GM23338 (cell line): ENCODE measurements at regions not wholly inside any gene's neighbourhood (a gene's known extent, or its start where the extent isn't known, plus 50 kb on each side); places are given as distances from the start of the nearest gene placed in this dataset.
"Not testable (repeated sequence)": the region's sequence is repeated elsewhere in the genome, so short reads cannot be mapped to it uniquely, and the experiment has no call there.

Experiments
- ATAC-seq: fragments of 200-7000 bp; cut with Tn5 transposase; 3 replicates; pipeline ENCODE4 v1.9.1; 2020
- DNase-seq: peaks from one replicate; pipeline ENCODE4 v3.0.0-alpha.2; 2015; ENCODE audit warnings: low spot score
- H2AFZ ChIP-seq: fragments of 200-600 bp; sonication (generic); 2 replicates; pipeline ENCODE4 v1.8.0; 2016; ENCODE audit warnings: antibody characterized with exemption, mild to moderate bottlenecking, moderate library complexity
- H3F3A ChIP-seq: fragments of 200-600 bp; sonication (generic); replicated peaks from 2 replicates; pipeline ENCODE4 v1.8.0; 2017; ENCODE audit warnings: antibody characterized with exemption, mixed run types, low read depth
- H3K27ac ChIP-seq: fragments of 200-600 bp; sonication (generic); 2 replicates; pipeline ENCODE4 v1.6.1; 2016; ENCODE audit warnings: low read depth
- H3K27me3 ChIP-seq: fragments of 200-600 bp; sonication (generic); 2 replicates; pipeline ENCODE4 v1.8.0; 2016; ENCODE audit warnings: mild to moderate bottlenecking, mixed run types, moderate library complexity; ENCODE audit not compliant: insufficient read depth
- H3K36me3 ChIP-seq: fragments of 200-600 bp; sonication (generic); 2 replicates; pipeline ENCODE4 v1.8.0; 2016; ENCODE audit warnings: mild to moderate bottlenecking; ENCODE audit not compliant: insufficient read depth
- H3K4me1 ChIP-seq: fragments of 200-600 bp; sonication (generic); 2 replicates; pipeline ENCODE4 v1.8.0; 2016; ENCODE audit warnings: mild to moderate bottlenecking, moderate library complexity; ENCODE audit not compliant: insufficient read depth
- H3K4me2 ChIP-seq: fragments of 200-600 bp; sonication (generic); 2 replicates; pipeline ENCODE4 v1.7.1; 2017; ENCODE audit warnings: mixed run types
- H3K4me3 ChIP-seq: fragments of 200-600 bp; sonication (generic); 2 replicates; pipeline ENCODE4 v1.6.1; 2016; ENCODE audit warnings: mixed run types
- H3K79me2 ChIP-seq: fragments of 200-600 bp; sonication (generic); replicated peaks from 2 replicates; pipeline ENCODE4 v1.8.0; 2017; ENCODE audit warnings: mild to moderate bottlenecking; ENCODE audit not compliant: insufficient read depth
- H3K9me2 ChIP-seq: fragments of 200-600 bp; sonication (generic); 2 replicates; pipeline ENCODE4 v1.8.0; 2017; ENCODE audit not compliant: insufficient read depth
- H4K20me1 ChIP-seq: fragments of 200-600 bp; sonication (generic); replicated peaks from 2 replicates; pipeline ENCODE4 v1.8.0; 2017; ENCODE audit warnings: mild to moderate bottlenecking; ENCODE audit not compliant: insufficient read depth
- H3K27ac Mint-ChIP-seq: 2 replicates; pipeline ENCODE4 v1.8.0; 2020; ENCODE audit warnings: inconsistent platforms, mild to moderate bottlenecking, moderate library complexity, mixed read lengths
- H3K27me3 Mint-ChIP-seq: 3 replicates; pipeline ENCODE4 v1.8.0; 2022; ENCODE audit warnings: low read depth, mild to moderate bottlenecking, moderate library complexity, mixed read lengths, inconsistent platforms; ENCODE audit not compliant: insufficient read depth, poor library complexity
- H3K36me3 Mint-ChIP-seq: 3 replicates; pipeline ENCODE4 v1.8.0; 2021; ENCODE audit warnings: low read depth, mild to moderate bottlenecking, inconsistent platforms, moderate library complexity, mixed read lengths
- H3K4me1 Mint-ChIP-seq: 3 replicates; pipeline ENCODE4 v1.8.0; 2020; ENCODE audit warnings: mild to moderate bottlenecking, inconsistent platforms, mixed read lengths
- H3K4me3 Mint-ChIP-seq: 3 replicates; pipeline ENCODE4 v1.8.0; 2021; ENCODE audit warnings: moderate library complexity, mild to moderate bottlenecking, inconsistent platforms, mixed read lengths
- H3K9me3 Mint-ChIP-seq: 3 replicates; pipeline ENCODE4 v1.8.0; 2020; ENCODE audit warnings: moderate library complexity, mild to moderate bottlenecking, inconsistent platforms, mixed read lengths
- EZH2 ChIP-seq: fragments of 200-600 bp; sonication (generic); IDR thresholded peaks from one replicate; pipeline ENCODE4 v1.8.0; 2017; ENCODE audit warnings: antibody characterized with exemption, mild to moderate bottlenecking, low read depth; ENCODE audit not compliant: unreplicated experiment
- EZH2phosphoT487 ChIP-seq: fragments of 200-600 bp; sonication (generic); IDR thresholded peaks from one replicate; pipeline ENCODE4 v1.8.1; 2018; ENCODE audit warnings: antibody characterized with exemption; ENCODE audit not compliant: unreplicated experiment
- POLR2AphosphoS5 ChIP-seq: IDR thresholded peaks from 2 replicates; pipeline ENCODE4 v1.6.1; 2016; ENCODE audit warnings: antibody characterized with exemption, low read depth
- STAT1 ChIP-seq: IDR thresholded peaks from one replicate; pipeline ENCODE4 v1.6.1; 2016; ENCODE audit warnings: antibody characterized with exemption; ENCODE audit not compliant: unreplicated experiment
- ZNF331 ChIP-seq: fragments of 250-450 bp; sonication (Bioruptor Pico); IDR thresholded peaks from 2 replicates; pipeline ENCODE4 v1.5.0; 2020; ENCODE audit warnings: low read depth, mild to moderate bottlenecking, moderate library complexity
- TF ChIP-seq, protein P1 (sequence below): IDR thresholded peaks from one replicate; pipeline ENCODE4 v1.6.1; 2018; ENCODE audit warnings: antibody characterized with exemption; ENCODE audit not compliant: unreplicated experiment
- TF ChIP-seq, protein P2 (sequence below): fragments of 250-450 bp; sonication (Bioruptor Pico); IDR thresholded peaks from 2 replicates; pipeline ENCODE4 v1.5.0; 2020; ENCODE audit warnings: mild to moderate bottlenecking, moderate library complexity
- TF ChIP-seq, protein P3 (sequence below): IDR thresholded peaks from 2 replicates; pipeline ENCODE4 v1.6.1; 2016; ENCODE audit warnings: antibody characterized with exemption

DNA sequence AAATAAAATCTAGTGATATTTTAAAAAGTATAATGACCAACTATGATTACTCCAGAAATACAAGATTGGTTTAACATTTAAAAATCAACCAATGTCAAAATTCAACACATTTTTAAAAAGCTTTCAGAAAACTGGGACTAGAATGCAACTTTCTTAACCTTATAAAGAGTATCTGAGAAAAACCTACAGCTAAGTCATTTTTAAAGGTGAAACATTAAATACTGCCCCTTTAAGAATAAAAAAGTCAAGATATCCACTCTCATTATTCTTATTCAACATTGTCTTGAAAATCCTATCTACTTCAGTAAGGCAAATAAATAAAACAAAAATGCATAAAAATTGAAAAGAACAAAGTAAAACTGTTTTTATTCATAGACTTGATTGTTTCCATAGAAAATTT lies 673.2 kb downstream of the UQCRFS1 start (continued):
- TF ChIP-seq, protein P1, sequence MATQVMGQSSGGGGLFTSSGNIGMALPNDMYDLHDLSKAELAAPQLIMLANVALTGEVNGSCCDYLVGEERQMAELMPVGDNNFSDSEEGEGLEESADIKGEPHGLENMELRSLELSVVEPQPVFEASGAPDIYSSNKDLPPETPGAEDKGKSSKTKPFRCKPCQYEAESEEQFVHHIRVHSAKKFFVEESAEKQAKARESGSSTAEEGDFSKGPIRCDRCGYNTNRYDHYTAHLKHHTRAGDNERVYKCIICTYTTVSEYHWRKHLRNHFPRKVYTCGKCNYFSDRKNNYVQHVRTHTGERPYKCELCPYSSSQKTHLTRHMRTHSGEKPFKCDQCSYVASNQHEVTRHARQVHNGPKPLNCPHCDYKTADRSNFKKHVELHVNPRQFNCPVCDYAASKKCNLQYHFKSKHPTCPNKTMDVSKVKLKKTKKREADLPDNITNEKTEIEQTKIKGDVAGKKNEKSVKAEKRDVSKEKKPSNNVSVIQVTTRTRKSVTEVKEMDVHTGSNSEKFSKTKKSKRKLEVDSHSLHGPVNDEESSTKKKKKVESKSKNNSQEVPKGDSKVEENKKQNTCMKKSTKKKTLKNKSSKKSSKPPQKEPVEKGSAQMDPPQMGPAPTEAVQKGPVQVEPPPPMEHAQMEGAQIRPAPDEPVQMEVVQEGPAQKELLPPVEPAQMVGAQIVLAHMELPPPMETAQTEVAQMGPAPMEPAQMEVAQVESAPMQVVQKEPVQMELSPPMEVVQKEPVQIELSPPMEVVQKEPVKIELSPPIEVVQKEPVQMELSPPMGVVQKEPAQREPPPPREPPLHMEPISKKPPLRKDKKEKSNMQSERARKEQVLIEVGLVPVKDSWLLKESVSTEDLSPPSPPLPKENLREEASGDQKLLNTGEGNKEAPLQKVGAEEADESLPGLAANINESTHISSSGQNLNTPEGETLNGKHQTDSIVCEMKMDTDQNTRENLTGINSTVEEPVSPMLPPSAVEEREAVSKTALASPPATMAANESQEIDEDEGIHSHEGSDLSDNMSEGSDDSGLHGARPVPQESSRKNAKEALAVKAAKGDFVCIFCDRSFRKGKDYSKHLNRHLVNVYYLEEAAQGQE, result no peak

DNA sequence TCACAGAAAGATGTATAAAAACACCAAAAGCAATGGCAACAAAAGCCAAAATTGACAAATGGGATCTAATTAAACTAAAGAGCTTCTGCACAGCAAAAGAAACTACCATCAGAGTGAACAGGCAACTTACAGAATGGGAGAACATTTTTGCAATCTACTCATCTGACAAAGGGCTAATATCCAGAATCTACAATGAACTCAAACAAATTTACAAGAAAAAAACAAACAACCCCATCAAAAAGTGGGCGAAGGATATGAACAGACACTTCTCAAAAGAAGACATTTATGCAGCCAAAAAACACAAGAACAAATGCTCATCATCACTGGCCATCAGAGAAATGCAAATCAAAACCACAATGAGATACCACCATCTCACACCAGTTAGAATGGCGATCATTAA lies 674.4 kb downstream of the UQCRFS1 start:
- not testable (repeated sequence) for H3K4me3 Mint-ChIP-seq, H3K27ac Mint-ChIP-seq, H4K20me1 ChIP-seq, H3K36me3 ChIP-seq, H3K4me3 ChIP-seq, H3F3A ChIP-seq, H3K9me2 ChIP-seq, DNase-seq, H2AFZ ChIP-seq, ATAC-seq, H3K36me3 Mint-ChIP-seq, H3K79me2 ChIP-seq, H3K27me3 Mint-ChIP-seq, H3K27me3 ChIP-seq, H3K4me1 ChIP-seq, H3K27ac ChIP-seq, H3K4me1 Mint-ChIP-seq, H3K4me2 ChIP-seq
- peaks cover 15% of the 10 kb centered on the region for H3K9me3 Mint-ChIP-seq

DNA sequence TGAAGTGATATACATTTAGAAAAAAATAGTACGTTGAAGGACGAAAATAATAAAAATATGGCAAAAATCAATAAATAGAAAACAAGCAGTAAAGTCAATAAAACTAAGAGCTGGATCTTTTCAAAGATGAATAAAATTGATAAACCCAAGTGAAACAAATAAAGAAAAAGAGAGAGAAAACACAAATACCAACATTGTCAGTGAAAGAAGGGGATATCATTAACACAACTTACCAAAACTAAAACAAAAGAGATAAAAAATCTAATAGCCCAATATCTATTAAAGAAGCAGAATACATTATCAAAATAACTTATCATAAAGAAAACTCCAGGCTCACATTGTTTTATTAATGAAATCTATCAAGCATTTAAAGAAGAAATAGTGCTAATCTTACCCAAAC lies 675.1 kb downstream of the UQCRFS1 start:
- ATAC-seq, result no peak
- no peak for DNase-seq
- Mint-ChIP-seq H3K27me3 (peaks cover 3% of the 10 kb centered on the region), H3K36me3 (no peaks in the 10 kb centered on the region), H3K9me3 (peaks cover 15% of the 10 kb centered on the region), H3K4me1 (0 out of 3 replicates have a peak, but pooled peaks cover 3% of the 10 kb centered on the region), H3K27ac (no peak overlapping the region), H3K4me3 (no peak overlapping the region)
- no peaks in the 10 kb centered on the region for H3K9me2 ChIP-seq
- no peak overlapping the region for H3K4me3 ChIP-seq
- no peak overlapping the region for H3K4me2 ChIP-seq
- H4K20me1 ChIP-seq, result no peaks in the 10 kb centered on the region
- H3K27me3 ChIP-seq, result no peaks in the 10 kb centered on the region
- H3K79me2 ChIP-seq, result no peaks in the 10 kb centered on the region
- H3F3A ChIP-seq, result no peaks in the 10 kb centered on the region
- no peaks in the 10 kb centered on the region for H3K4me1 ChIP-seq
- H2AFZ ChIP-seq, result no peak overlapping the region
- H3K36me3 ChIP-seq, result no peaks in the 10 kb centered on the region
- no peak overlapping the region for H3K27ac ChIP-seq
- TF ChIP-seq POLR2AphosphoS5 (no peak), ZNF331 (CRISPR knock-in tag) (no peak), EZH2phosphoT487 (no peak), EZH2 (no peak), STAT1 (no peak)
- TF ChIP-seq, protein P2, sequence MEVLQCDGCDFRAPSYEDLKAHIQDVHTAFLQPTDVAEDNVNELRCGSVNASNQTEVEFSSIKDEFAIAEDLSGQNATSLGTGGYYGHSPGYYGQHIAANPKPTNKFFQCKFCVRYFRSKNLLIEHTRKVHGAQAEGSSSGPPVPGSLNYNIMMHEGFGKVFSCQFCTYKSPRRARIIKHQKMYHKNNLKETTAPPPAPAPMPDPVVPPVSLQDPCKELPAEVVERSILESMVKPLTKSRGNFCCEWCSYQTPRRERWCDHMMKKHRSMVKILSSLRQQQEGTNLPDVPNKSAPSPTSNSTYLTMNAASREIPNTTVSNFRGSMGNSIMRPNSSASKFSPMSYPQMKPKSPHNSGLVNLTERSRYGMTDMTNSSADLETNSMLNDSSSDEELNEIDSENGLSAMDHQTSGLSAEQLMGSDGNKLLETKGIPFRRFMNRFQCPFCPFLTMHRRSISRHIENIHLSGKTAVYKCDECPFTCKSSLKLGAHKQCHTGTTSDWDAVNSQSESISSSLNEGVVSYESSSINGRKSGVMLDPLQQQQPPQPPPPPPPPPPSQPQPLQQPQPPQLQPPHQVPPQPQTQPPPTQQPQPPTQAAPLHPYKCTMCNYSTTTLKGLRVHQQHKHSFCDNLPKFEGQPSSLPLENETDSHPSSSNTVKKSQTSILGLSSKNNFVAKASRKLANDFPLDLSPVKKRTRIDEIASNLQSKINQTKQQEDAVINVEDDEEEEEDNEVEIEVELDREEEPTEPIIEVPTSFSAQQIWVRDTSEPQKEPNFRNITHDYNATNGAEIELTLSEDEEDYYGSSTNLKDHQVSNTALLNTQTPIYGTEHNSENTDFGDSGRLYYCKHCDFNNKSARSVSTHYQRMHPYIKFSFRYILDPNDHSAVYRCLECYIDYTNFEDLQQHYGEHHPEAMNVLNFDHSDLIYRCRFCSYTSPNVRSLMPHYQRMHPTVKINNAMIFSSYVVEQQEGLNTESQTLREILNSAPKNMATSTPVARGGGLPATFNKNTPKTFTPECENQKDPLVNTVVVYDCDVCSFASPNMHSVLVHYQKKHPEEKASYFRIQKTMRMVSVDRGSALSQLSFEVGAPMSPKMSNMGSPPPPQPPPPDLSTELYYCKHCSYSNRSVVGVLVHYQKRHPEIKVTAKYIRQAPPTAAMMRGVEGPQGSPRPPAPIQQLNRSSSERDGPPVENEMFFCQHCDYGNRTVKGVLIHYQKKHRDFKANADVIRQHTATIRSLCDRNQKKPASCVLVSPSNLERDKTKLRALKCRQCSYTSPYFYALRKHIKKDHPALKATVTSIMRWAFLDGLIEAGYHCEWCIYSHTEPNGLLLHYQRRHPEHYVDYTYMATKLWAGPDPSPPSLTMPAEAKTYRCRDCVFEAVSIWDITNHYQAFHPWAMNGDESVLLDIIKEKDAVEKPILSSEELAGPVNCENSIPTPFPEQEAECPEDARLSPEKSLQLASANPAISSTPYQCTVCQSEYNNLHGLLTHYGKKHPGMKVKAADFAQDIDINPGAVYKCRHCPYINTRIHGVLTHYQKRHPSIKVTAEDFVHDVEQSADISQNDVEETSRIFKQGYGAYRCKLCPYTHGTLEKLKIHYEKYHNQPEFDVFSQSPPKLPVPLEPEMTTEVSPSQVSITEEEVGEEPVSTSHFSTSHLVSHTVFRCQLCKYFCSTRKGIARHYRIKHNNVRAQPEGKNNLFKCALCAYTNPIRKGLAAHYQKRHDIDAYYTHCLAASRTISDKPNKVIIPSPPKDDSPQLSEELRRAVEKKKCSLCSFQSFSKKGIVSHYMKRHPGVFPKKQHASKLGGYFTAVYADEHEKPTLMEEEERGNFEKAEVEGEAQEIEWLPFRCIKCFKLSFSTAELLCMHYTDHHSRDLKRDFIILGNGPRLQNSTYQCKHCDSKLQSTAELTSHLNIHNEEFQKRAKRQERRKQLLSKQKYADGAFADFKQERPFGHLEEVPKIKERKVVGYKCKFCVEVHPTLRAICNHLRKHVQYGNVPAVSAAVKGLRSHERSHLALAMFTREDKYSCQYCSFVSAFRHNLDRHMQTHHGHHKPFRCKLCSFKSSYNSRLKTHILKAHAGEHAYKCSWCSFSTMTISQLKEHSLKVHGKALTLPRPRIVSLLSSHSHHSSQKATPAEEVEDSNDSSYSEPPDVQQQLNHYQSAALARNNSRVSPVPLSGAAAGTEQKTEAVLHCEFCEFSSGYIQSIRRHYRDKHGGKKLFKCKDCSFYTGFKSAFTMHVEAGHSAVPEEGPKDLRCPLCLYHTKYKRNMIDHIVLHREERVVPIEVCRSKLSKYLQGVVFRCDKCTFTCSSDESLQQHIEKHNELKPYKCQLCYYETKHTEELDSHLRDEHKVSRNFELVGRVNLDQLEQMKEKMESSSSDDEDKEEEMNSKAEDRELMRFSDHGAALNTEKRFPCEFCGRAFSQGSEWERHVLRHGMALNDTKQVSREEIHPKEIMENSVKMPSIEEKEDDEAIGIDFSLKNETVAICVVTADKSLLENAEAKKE, result no peak
- TF ChIP-seq, protein P3, sequence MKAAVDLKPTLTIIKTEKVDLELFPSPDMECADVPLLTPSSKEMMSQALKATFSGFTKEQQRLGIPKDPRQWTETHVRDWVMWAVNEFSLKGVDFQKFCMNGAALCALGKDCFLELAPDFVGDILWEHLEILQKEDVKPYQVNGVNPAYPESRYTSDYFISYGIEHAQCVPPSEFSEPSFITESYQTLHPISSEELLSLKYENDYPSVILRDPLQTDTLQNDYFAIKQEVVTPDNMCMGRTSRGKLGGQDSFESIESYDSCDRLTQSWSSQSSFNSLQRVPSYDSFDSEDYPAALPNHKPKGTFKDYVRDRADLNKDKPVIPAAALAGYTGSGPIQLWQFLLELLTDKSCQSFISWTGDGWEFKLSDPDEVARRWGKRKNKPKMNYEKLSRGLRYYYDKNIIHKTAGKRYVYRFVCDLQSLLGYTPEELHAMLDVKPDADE, result no peak
